Spleen (tissue), 7 donors: ENCODE measurements at regions not wholly inside any gene's neighbourhood (a gene's known extent, or its start where the extent isn't known, plus 50 kb on each side); places are given as distances from the start of the nearest gene placed in this dataset.

Source experiments
- POLR2A ChIP-seq, 3 donors: fragments of 450-650 bp; IDR thresholded peaks; one replicate each; pipeline ENCODE4 v1.5.1; 2017; ENCODE audit warnings: antibody characterized with exemption in 3 of 3, mild to moderate bottlenecking in 1 of 3
- POLR2AphosphoS5 ChIP-seq, 3 donors: sonication (generic); formaldehyde crosslinking; IDR thresholded peaks; one replicate each; pipeline ENCODE4 v1.5.1; 2017; ENCODE audit warnings: antibody characterized with exemption in 3 of 3
- TF ChIP-seq, protein P1 (sequence below), 11 experiments: fragments of 200-600 bp in 7 of 11; fragments of 450-650 bp in 4 of 11; sonication (generic) in 4 of 11; IDR thresholded peaks in 8 of 11; conservative IDR thresholded peaks in 3 of 11; 1 replicate in 7 of 11; 2 replicates in 4 of 11; pipeline versions ENCODE4 v1.4.0 to v1.8.0; 2016 to 2021; ENCODE audit warnings: antibody characterized with exemption in 11 of 11, inconsistent platforms in 4 of 11, mild to moderate bottlenecking in 1 of 11
- donor health status: DM: no; HTN: no; CAD: no; lungs with moderate emphysema.
- donor health status: DM: no; HTN: no; CAD: no.
- donor health status: DM: no; HTN: no; CAD: no.

DNA sequence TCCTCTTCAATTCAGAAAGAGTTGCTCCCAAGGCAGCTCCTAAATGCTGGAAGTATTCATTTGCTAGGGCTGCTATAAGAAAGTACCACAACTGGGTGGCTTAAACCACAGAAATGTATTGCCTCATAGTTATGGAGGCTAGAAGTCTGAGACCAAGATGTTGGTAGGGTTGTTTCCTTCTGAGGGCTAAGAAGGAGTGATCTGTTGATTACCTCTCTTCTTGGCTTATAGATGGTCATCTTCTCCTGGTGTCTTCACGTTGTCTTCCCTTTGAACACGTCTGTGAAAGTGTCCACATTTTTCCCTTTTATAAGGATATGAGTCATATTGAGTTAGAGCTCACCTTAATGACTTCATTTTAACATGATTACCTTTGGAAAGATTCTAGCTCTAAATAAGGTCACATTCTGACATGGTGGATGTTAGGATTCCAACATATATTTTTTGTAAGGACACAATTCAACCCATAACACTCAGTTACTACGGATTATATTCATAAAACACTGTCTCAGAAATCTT, 266.3 kb downstream of the SPATA18 start:
- no peak for TF ChIP-seq POLR2AphosphoS5 (IDR thresholded peaks at IDR 0.05)
- TF ChIP-seq, protein P1, sequence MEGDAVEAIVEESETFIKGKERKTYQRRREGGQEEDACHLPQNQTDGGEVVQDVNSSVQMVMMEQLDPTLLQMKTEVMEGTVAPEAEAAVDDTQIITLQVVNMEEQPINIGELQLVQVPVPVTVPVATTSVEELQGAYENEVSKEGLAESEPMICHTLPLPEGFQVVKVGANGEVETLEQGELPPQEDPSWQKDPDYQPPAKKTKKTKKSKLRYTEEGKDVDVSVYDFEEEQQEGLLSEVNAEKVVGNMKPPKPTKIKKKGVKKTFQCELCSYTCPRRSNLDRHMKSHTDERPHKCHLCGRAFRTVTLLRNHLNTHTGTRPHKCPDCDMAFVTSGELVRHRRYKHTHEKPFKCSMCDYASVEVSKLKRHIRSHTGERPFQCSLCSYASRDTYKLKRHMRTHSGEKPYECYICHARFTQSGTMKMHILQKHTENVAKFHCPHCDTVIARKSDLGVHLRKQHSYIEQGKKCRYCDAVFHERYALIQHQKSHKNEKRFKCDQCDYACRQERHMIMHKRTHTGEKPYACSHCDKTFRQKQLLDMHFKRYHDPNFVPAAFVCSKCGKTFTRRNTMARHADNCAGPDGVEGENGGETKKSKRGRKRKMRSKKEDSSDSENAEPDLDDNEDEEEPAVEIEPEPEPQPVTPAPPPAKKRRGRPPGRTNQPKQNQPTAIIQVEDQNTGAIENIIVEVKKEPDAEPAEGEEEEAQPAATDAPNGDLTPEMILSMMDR (IDR thresholded peaks at IDR 0.05 in 8 of 11, conservative IDR thresholded peaks at IDR 0.05 in 3 of 11): no peak
- no peak for TF ChIP-seq POLR2A (IDR thresholded peaks at IDR 0.05)
